SK-N-DZ (cell line): ENCODE measurements at regions not wholly inside any gene's neighbourhood (a gene's known extent, or its start where the extent isn't known, plus 50 kb on each side); places are given as distances from the start of the nearest gene placed in this dataset.
"Not testable (repeated sequence)": the region's sequence is repeated elsewhere in the genome, so short reads cannot be mapped to it uniquely, and the experiment has no call there.

Experiments used
- DNase-seq: peaks from one replicate; pipeline ENCODE4 v3.0.0-alpha.2; 2015; ENCODE audit warnings: low spot score

- no peak for DNase-seq
These were observed 152.9 kb upstream of the ANKFN1 start for GRCh38 chr17:56000411-56000810.

GRCh38 chr17:56002656-56003055 lies 150.6 kb upstream of the ANKFN1 start:
- DNase-seq: not testable (repeated sequence)

GRCh38 chr17:56009795-56010651 lies 143.3 kb upstream of the ANKFN1 start:
- no peak for DNase-seq

- no peak for DNase-seq
These were observed 141.7 kb upstream of the ANKFN1 start for GRCh38 chr17:56011406-56012131.

- no peak for DNase-seq
These were observed 135.1 kb upstream of the ANKFN1 start for GRCh38 chr17:56018211-56018610.

GRCh38 chr17:56020369-56020768 lies 132.9 kb upstream of the ANKFN1 start:
- DNase-seq: no peak

GRCh38 chr17:56021681-56022190 lies 131.5 kb upstream of the ANKFN1 start:
- no peak for DNase-seq

GRCh38 chr17:56023851-56024250 lies 129.4 kb upstream of the ANKFN1 start:
- DNase-seq: no peak

- DNase-seq: no peak
These were observed 126.4 kb upstream of the ANKFN1 start for GRCh38 chr17:56026915-56027314.

- no peak for DNase-seq
These were observed 124.4 kb upstream of the ANKFN1 start for GRCh38 chr17:56028837-56029236.

- no peak for DNase-seq
These were observed 123.2 kb upstream of the ANKFN1 start for GRCh38 chr17:56030009-56030624.

- no peak for DNase-seq
These were observed 121.6 kb upstream of the ANKFN1 start for GRCh38 chr17:56031636-56032035.

GRCh38 chr17:56034197-56034635 lies 119.1 kb upstream of the ANKFN1 start:
- no peak for DNase-seq

- no peak for DNase-seq
These were observed 115.1 kb upstream of the ANKFN1 start for GRCh38 chr17:56038131-56038530.

GRCh38 chr17:56045872-56046271 lies 107.4 kb upstream of the ANKFN1 start:
- no peak for DNase-seq

GRCh38 chr17:56047331-56047730 lies 105.9 kb upstream of the ANKFN1 start:
- no peak for DNase-seq

GRCh38 chr17:56057869-56058268 lies 95.4 kb upstream of the ANKFN1 start:
- no peak for DNase-seq

GRCh38 chr17:56064506-56064905 lies 88.8 kb upstream of the ANKFN1 start:
- DNase-seq: no peak

- DNase-seq: no peak
These were observed 78.8 kb upstream of the ANKFN1 start for GRCh38 chr17:56074361-56074890.

GRCh38 chr17:56076980-56077379 lies 76.3 kb upstream of the ANKFN1 start:
- DNase-seq: no peak

- DNase-seq: no peak
These were observed 69.8 kb upstream of the ANKFN1 start for GRCh38 chr17:56083475-56083874.
